GM12891 (cell line): ENCODE measurements at regions not wholly inside any gene's neighbourhood (a gene's known extent, or its start where the extent isn't known, plus 50 kb on each side); places are given as distances from the start of the nearest gene placed in this dataset.

Experiments used
- PAX5 ChIP-seq: IDR thresholded peaks from 2 replicates; pipeline ENCODE4 v1.6.1; 2011; ENCODE audit warnings: low read length, moderate library complexity, mild to moderate bottlenecking; ENCODE audit not compliant: insufficient read depth, severe bottlenecking
- POLR2A ChIP-seq: IDR thresholded peaks from 2 replicates; pipeline ENCODE4 v1.6.1; 2011; ENCODE audit warnings: low read depth, low read length, control low read depth
- POLR2AphosphoS5 ChIP-seq: IDR thresholded peaks from 2 replicates; pipeline ENCODE4 v1.6.1; 2011; ENCODE audit warnings: low read depth, low read length, control low read depth
- POU2F2 ChIP-seq: IDR thresholded peaks from 2 replicates; pipeline ENCODE4 v1.6.1; 2011; ENCODE audit warnings: low read depth, mild to moderate bottlenecking, control low read depth, low read length, moderate library complexity
- SPI1 ChIP-seq: IDR thresholded peaks from 2 replicates; pipeline ENCODE4 v1.6.1; 2011; ENCODE audit warnings: low read depth, low read length, control low read depth
- TAF1 ChIP-seq: IDR thresholded peaks from 2 replicates; pipeline ENCODE4 v1.6.1; 2011; ENCODE audit warnings: low read depth, low read length, control low read depth

GRCh38 chr18:59968583-59968982 lies 68.8 kb downstream of the PMAIP1 start:
- TF ChIP-seq SPI1 (no peak), POLR2A (no peak), POLR2AphosphoS5 (no peak), PAX5 (no peak), TAF1 (no peak), POU2F2 (no peak)
